Brain pericyte (primary cell): ENCODE measurements at regions not wholly inside any gene's neighbourhood (a gene's known extent, or its start where the extent isn't known, plus 50 kb on each side); places are given as distances from the start of the nearest gene placed in this dataset.

ENCODE experiments used
- DNase-seq: peaks from one replicate; pipeline ENCODE4 v3.0.0-alpha.2; 2012; ENCODE audit warnings: low read depth, low spot score

- DNase-seq: no peak
Observed at GRCh38 chr7:41103331-41103730, 599.6 kb downstream of the INHBA start.

GRCh38 chr7:41098846-41099245 lies 604.0 kb downstream of the INHBA start:
- no peak for DNase-seq

- no peak for DNase-seq
Observed at GRCh38 chr7:41098402-41098801, 604.5 kb downstream of the INHBA start.

- DNase-seq: no peak
Observed at GRCh38 chr7:41097501-41097900, 605.4 kb downstream of the INHBA start.

- DNase-seq: no peak
Observed at GRCh38 chr7:41096917-41097316, 606.0 kb downstream of the INHBA start.

- no peak for DNase-seq
Observed at GRCh38 chr7:41093141-41093540, 609.7 kb downstream of the INHBA start.

- DNase-seq: no peak
Observed at GRCh38 chr7:41085244-41085643, 617.6 kb downstream of the INHBA start.

- DNase-seq: no peak
Observed at GRCh38 chr7:41084381-41084780, 618.5 kb downstream of the INHBA start.

- no peak for DNase-seq
Observed at GRCh38 chr7:41069635-41070034, 633.3 kb downstream of the INHBA start.

GRCh38 chr7:41067576-41067975 lies 635.3 kb downstream of the INHBA start:
- no peak for DNase-seq

- DNase-seq: no peak
Observed at GRCh38 chr7:41065663-41066062, 637.2 kb downstream of the INHBA start.

GRCh38 chr7:41063116-41063515 lies 639.8 kb downstream of the INHBA start:
- no peak for DNase-seq

GRCh38 chr7:41060796-41061195 lies 642.1 kb downstream of the INHBA start:
- DNase-seq: no peak

- no peak for DNase-seq
Observed at GRCh38 chr7:41059796-41060195, 643.1 kb downstream of the INHBA start.

- DNase-seq: no peak
Observed at GRCh38 chr7:41058986-41059741, 643.7 kb downstream of the INHBA start.

- no peak for DNase-seq
Observed at GRCh38 chr7:41054960-41055661, 647.8 kb downstream of the INHBA start.

GRCh38 chr7:41053820-41054219 lies 649.1 kb downstream of the INHBA start:
- no peak for DNase-seq

- DNase-seq: no peak
Observed at GRCh38 chr7:41052736-41053135, 650.2 kb downstream of the INHBA start.

- DNase-seq: no peak
Observed at GRCh38 chr7:41052201-41052600, 650.7 kb downstream of the INHBA start.

- no peak for DNase-seq
Observed at GRCh38 chr7:41051535-41051934, 651.4 kb downstream of the INHBA start.

GRCh38 chr7:41051062-41051461 lies 651.8 kb downstream of the INHBA start:
- no peak for DNase-seq

- no peak for DNase-seq
Observed at GRCh38 chr7:41048771-41049170, 654.1 kb downstream of the INHBA start.

- DNase-seq: no peak
Observed at GRCh38 chr7:41047789-41048191, 655.1 kb downstream of the INHBA start.
